AG08395 (cell line): ENCODE measurements at regions not wholly inside any gene's neighbourhood (a gene's known extent, or its start where the extent isn't known, plus 50 kb on each side); places are given as distances from the start of the nearest gene placed in this dataset.
"Not testable (repeated sequence)": the region's sequence is repeated elsewhere in the genome, so short reads cannot be mapped to it uniquely, and the experiment has no call there.

ENCODE experiments used
- DNase-seq: peaks from one replicate; pipeline ENCODE4 v3.0.0; 2012; ENCODE audit warnings: mixed read lengths, low spot score

GRCh38 chr7:142636751-142637150, 112.5 kb upstream of the PRSS1 start:
- no peak for DNase-seq

GRCh38 chr7:142636107-142636506, 113.2 kb upstream of the PRSS1 start:
- not testable (repeated sequence) for DNase-seq

GRCh38 chr7:142632271-142633134, 116.8 kb upstream of the PRSS1 start:
- DNase-seq = peak; percentile 73

GRCh38 chr7:142629588-142630260, 119.5 kb upstream of the PRSS1 start:
- DNase-seq = peak; percentile 66

- no peak for DNase-seq
Measured at GRCh38 chr7:142628945-142629344, 120.3 kb upstream of the PRSS1 start.

GRCh38 chr7:142627223-142627622, 122.0 kb upstream of the PRSS1 start:
- not testable (repeated sequence) for DNase-seq

- DNase-seq = peak; percentile 36
Measured at GRCh38 chr7:142626420-142627035, 122.7 kb upstream of the PRSS1 start.

GRCh38 chr7:142625216-142625615, 124.1 kb upstream of the PRSS1 start:
- not testable (repeated sequence) for DNase-seq

- DNase-seq = no peak
Measured at GRCh38 chr7:142620402-142620801, 128.9 kb upstream of the PRSS1 start.

GRCh38 chr7:142618655-142619351, 130.5 kb upstream of the PRSS1 start:
- no peak for DNase-seq

- DNase-seq = no peak
Measured at GRCh38 chr7:142616842-142617241, 132.4 kb upstream of the PRSS1 start.

- no peak for DNase-seq
Measured at GRCh38 chr7:142616121-142616643, 133.1 kb upstream of the PRSS1 start.

- DNase-seq = no peak
Measured at GRCh38 chr7:142615508-142615907, 133.8 kb upstream of the PRSS1 start.

GRCh38 chr7:142614116-142614515, 135.2 kb upstream of the PRSS1 start:
- DNase-seq = peak; percentile 19

- DNase-seq = peak; percentile 8
Measured at GRCh38 chr7:142612237-142612881, 136.9 kb upstream of the PRSS1 start.

GRCh38 chr7:142611566-142612236, 137.6 kb upstream of the PRSS1 start:
- no peak for DNase-seq

- no peak for DNase-seq
Measured at GRCh38 chr7:142608630-142609428, 140.4 kb upstream of the PRSS1 start.

- no peak for DNase-seq
Measured at GRCh38 chr7:142607351-142607750, 141.9 kb upstream of the PRSS1 start.

- DNase-seq = no peak
Measured at GRCh38 chr7:142606081-142606480, 143.2 kb upstream of the PRSS1 start.

- DNase-seq = no peak
Measured at GRCh38 chr7:142604671-142605070, 144.6 kb upstream of the PRSS1 start.
